ENCODE measurements at regions not wholly inside any gene's neighbourhood (a gene's known extent, or its start where the extent isn't known, plus 50 kb on each side); places are given as distances from the start of the nearest gene placed in this dataset.
"Not testable (repeated sequence)": the region's sequence is repeated elsewhere in the genome, so short reads cannot be mapped to it uniquely, and the experiment has no call there.

GRCh38 chr6:93835451-93836145 is 416.2 kb upstream of the EPHA7 start:
- TF ChIP-seq CTCF (IDR thresholded peaks at IDR 0.05; ENCODE audit: low read depth, low read length); EZH2phosphoT487 (IDR thresholded peaks at IDR 0.05; ENCODE audit: low read depth): not testable (repeated sequence)

All from OCI-LY3 (cell line).